GM19035 (cell line): ENCODE measurements at regions not wholly inside any gene's neighbourhood (a gene's known extent, or its start where the extent isn't known, plus 50 kb on each side); places are given as distances from the start of the nearest gene placed in this dataset.

Experiments used
- ATAC-seq: cut with Tn5 transposase; IDR thresholded peaks from one replicate; pipeline ENCODE4 v1.9.1; 2021; ENCODE audit not compliant: unreplicated experiment

- ATAC-seq = no peak
Measured at GRCh38 chr11:91263496-91264365, 960.9 kb upstream of the FAT3 start.

- ATAC-seq = no peak
Measured at GRCh38 chr11:91261513-91261912, 963.1 kb upstream of the FAT3 start.

GRCh38 chr11:91258876-91259275 is 965.7 kb upstream of the FAT3 start:
- ATAC-seq = no peak

- no peak for ATAC-seq
Measured at GRCh38 chr11:91257667-91258066, 967.0 kb upstream of the FAT3 start.

- peak; percentile 85 for ATAC-seq
Measured at GRCh38 chr11:91248199-91248807, 976.3 kb upstream of the FAT3 start.

GRCh38 chr11:91247009-91247735 is 977.4 kb upstream of the FAT3 start:
- no peak for ATAC-seq

GRCh38 chr11:91244912-91245311 is 979.7 kb upstream of the FAT3 start:
- no peak for ATAC-seq

GRCh38 chr11:91243630-91244029 is 981.0 kb upstream of the FAT3 start:
- ATAC-seq = no peak

GRCh38 chr11:91243051-91243450 is 981.6 kb upstream of the FAT3 start:
- ATAC-seq = no peak

- ATAC-seq = no peak
Measured at GRCh38 chr11:91241226-91241625, 983.4 kb upstream of the FAT3 start.

GRCh38 chr11:91239359-91239758 is 985.3 kb upstream of the FAT3 start:
- no peak for ATAC-seq

- no peak for ATAC-seq
Measured at GRCh38 chr11:91231226-91231625, 993.4 kb upstream of the FAT3 start.

- no peak for ATAC-seq
Measured at GRCh38 chr11:91230647-91231046, 994.0 kb upstream of the FAT3 start.

- ATAC-seq = no peak
Measured at GRCh38 chr11:91222830-91223229, 1000.0 kb upstream of the CHORDC1 start.

GRCh38 chr11:91220476-91221202 is 997.8 kb upstream of the CHORDC1 start:
- ATAC-seq = no peak

GRCh38 chr11:91219535-91219934 is 996.7 kb upstream of the CHORDC1 start:
- ATAC-seq = no peak

GRCh38 chr11:91209751-91210150 is 986.9 kb upstream of the CHORDC1 start:
- ATAC-seq = no peak

GRCh38 chr11:91209306-91209705 is 986.5 kb upstream of the CHORDC1 start:
- ATAC-seq = no peak

GRCh38 chr11:91199866-91200265 is 977.0 kb upstream of the CHORDC1 start:
- ATAC-seq = no peak

GRCh38 chr11:91194546-91194945 is 971.7 kb upstream of the CHORDC1 start:
- no peak for ATAC-seq

GRCh38 chr11:91188484-91188883 is 965.6 kb upstream of the CHORDC1 start:
- ATAC-seq = no peak
